Stomach (tissue), 4 donors: ENCODE measurements at regions not wholly inside any gene's neighbourhood (a gene's known extent, or its start where the extent isn't known, plus 50 kb on each side); places are given as distances from the start of the nearest gene placed in this dataset.

ENCODE experiments used
- POLR2AphosphoS5 ChIP-seq, 3 donors: sonication (generic); formaldehyde crosslinking; IDR thresholded peaks; one replicate each; pipeline ENCODE4 v1.6.1; 2016; ENCODE audit warnings: antibody characterized with exemption in 3 of 3
- TF ChIP-seq, protein P1 (sequence below), 7 experiments: fragments of 450-650 bp in 4 of 7; fragments of 200-600 bp in 3 of 7; sonication (generic) in 3 of 7; IDR thresholded peaks; one replicate each; pipeline ENCODE4 v1.5.1; 2016 to 2019; ENCODE audit warnings: antibody characterized with exemption in 7 of 7, control low read depth in 2 of 7, mild to moderate bottlenecking in 1 of 7

DNA sequence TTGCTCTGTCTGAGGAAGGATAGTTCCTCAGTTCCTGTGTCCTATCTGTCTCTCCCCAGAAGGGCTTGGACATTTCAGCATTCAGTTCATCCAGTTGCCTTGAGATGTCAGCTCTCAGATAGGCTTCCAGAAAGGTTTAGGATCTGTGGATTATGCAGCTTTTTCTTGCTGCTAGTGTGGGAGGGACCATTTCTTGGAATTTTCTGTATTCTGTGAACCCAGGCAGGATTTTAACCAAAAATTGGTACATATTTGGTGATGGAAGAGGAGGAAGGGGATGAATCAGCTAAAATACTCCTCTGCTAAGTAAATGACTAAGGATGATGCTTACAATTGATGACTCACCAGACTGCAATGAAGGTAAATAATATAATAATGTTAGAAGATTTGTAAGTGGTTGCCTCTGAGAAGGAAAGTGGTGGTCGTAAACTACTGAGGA is 58.6 kb upstream of the DOCK10 start:
- TF ChIP-seq, protein P1, sequence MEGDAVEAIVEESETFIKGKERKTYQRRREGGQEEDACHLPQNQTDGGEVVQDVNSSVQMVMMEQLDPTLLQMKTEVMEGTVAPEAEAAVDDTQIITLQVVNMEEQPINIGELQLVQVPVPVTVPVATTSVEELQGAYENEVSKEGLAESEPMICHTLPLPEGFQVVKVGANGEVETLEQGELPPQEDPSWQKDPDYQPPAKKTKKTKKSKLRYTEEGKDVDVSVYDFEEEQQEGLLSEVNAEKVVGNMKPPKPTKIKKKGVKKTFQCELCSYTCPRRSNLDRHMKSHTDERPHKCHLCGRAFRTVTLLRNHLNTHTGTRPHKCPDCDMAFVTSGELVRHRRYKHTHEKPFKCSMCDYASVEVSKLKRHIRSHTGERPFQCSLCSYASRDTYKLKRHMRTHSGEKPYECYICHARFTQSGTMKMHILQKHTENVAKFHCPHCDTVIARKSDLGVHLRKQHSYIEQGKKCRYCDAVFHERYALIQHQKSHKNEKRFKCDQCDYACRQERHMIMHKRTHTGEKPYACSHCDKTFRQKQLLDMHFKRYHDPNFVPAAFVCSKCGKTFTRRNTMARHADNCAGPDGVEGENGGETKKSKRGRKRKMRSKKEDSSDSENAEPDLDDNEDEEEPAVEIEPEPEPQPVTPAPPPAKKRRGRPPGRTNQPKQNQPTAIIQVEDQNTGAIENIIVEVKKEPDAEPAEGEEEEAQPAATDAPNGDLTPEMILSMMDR (IDR thresholded peaks at IDR 0.05), result no peak
- no peak for TF ChIP-seq POLR2AphosphoS5 (IDR thresholded peaks at IDR 0.05)
